SK-N-SH (cell line): ENCODE measurements at regions not wholly inside any gene's neighbourhood (a gene's known extent, or its start where the extent isn't known, plus 50 kb on each side); places are given as distances from the start of the nearest gene placed in this dataset.

ENCODE experiments used
- EP300 ChIP-seq, 2 experiments: IDR thresholded peaks; 2 replicates each; pipeline versions ENCODE4 v1.4.0 to v1.6.1; 2012; ENCODE audit warnings: borderline replicate concordance in 1 of 2, low read depth in 1 of 2, low read length in 1 of 2
- EZH2phosphoT487 ChIP-seq: fragments of 200-600 bp; sonication (generic); IDR thresholded peaks from 2 replicates; pipeline ENCODE4 v1.6.1; 2017; ENCODE audit warnings: low read depth, mixed run types, mild to moderate bottlenecking, antibody characterized with exemption, moderate library complexity, borderline replicate concordance
- TAF1 ChIP-seq: IDR thresholded peaks from 2 replicates; pipeline ENCODE4 v1.6.1; 2012; ENCODE audit warnings: low read depth, mild to moderate bottlenecking, low read length, moderate library complexity, borderline replicate concordance
- TF ChIP-seq, protein P1 (sequence below): IDR thresholded peaks from 2 replicates; pipeline ENCODE4; 2012
- TF ChIP-seq, protein P2 (sequence below): IDR thresholded peaks from 2 replicates; pipeline ENCODE4 v1.6.1; 2012; ENCODE audit warnings: mild to moderate bottlenecking, low read depth, low read length, moderate library complexity

GRCh38 chr7:96424411-96424810 lies 102.5 kb upstream of the SLC25A13 start:
- TF ChIP-seq TAF1 (no peak), EZH2phosphoT487 (no peak), EP300 (IDR thresholded peaks at IDR 0.05; ENCODE audit: borderline replicate concordance in 1 of 2, low read depth in 1 of 2, low read length in 1 of 2) (no peak)
- TF ChIP-seq, protein P1, sequence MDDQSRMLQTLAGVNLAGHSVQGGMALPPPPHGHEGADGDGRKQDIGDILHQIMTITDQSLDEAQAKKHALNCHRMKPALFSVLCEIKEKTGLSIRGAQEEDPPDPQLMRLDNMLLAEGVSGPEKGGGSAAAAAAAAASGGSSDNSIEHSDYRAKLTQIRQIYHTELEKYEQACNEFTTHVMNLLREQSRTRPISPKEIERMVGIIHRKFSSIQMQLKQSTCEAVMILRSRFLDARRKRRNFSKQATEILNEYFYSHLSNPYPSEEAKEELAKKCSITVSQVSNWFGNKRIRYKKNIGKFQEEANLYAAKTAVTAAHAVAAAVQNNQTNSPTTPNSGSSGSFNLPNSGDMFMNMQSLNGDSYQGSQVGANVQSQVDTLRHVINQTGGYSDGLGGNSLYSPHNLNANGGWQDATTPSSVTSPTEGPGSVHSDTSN, result no peak
- TF ChIP-seq, protein P2, sequence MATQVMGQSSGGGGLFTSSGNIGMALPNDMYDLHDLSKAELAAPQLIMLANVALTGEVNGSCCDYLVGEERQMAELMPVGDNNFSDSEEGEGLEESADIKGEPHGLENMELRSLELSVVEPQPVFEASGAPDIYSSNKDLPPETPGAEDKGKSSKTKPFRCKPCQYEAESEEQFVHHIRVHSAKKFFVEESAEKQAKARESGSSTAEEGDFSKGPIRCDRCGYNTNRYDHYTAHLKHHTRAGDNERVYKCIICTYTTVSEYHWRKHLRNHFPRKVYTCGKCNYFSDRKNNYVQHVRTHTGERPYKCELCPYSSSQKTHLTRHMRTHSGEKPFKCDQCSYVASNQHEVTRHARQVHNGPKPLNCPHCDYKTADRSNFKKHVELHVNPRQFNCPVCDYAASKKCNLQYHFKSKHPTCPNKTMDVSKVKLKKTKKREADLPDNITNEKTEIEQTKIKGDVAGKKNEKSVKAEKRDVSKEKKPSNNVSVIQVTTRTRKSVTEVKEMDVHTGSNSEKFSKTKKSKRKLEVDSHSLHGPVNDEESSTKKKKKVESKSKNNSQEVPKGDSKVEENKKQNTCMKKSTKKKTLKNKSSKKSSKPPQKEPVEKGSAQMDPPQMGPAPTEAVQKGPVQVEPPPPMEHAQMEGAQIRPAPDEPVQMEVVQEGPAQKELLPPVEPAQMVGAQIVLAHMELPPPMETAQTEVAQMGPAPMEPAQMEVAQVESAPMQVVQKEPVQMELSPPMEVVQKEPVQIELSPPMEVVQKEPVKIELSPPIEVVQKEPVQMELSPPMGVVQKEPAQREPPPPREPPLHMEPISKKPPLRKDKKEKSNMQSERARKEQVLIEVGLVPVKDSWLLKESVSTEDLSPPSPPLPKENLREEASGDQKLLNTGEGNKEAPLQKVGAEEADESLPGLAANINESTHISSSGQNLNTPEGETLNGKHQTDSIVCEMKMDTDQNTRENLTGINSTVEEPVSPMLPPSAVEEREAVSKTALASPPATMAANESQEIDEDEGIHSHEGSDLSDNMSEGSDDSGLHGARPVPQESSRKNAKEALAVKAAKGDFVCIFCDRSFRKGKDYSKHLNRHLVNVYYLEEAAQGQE, result no peak
